IMR-90 (cell line): ENCODE measurements at regions not wholly inside any gene's neighbourhood (a gene's known extent, or its start where the extent isn't known, plus 50 kb on each side); places are given as distances from the start of the nearest gene placed in this dataset.

Experiments used
- ATAC-seq: fragments of 200-7000 bp; cut with Tn5 transposase; 2 replicates; pipeline ENCODE4 v1.9.1; 2020; ENCODE audit warnings: low read depth, mild to moderate bottlenecking, moderate library complexity
- BruUV-seq: library from RNA; stranded (reverse); fragments of 400-500 nt; replicated peaks from 2 replicates; lab custom pipeline; 2021; lab: Mats Ljungman, UMichigan
- CTCF ChIA-PET: fragments of 300-600 bp; formaldehyde crosslinking; extraction: SDS; loops from one replicate; lab custom pipeline; 2021; ENCODE audit warnings: antibody characterized with exemption; lab: Yijun Ruan, JAX
- POLR2A ChIA-PET: fragments of 300-600 bp; sonication (Branson Sonifier 250); formaldehyde crosslinking; loops from one replicate; lab custom pipeline; 2022; ENCODE audit warnings: antibody characterized with exemption; ENCODE audit not compliant: unreplicated experiment; lab: Charles Lee
- DNase-seq: peaks from one replicate; pipeline ENCODE4 v3.0.0; 2013
- H2AFZ ChIP-seq: replicated peaks from 2 replicates; pipeline ENCODE3; 2013; ENCODE audit warnings: low read length, mild to moderate bottlenecking; ENCODE audit not compliant: poor library complexity
- H2AK5ac ChIP-seq: 2 replicates; pipeline ENCODE4 v1.6.1; 2013; ENCODE audit warnings: low read depth, low read length, inconsistent platforms
- H2AK9ac ChIP-seq: replicated peaks from 2 replicates; pipeline ENCODE3; 2013; ENCODE audit warnings: mild to moderate bottlenecking, low read depth, low read length, moderate library complexity; ENCODE audit not compliant: poor library complexity
- H2BK120ac ChIP-seq: 2 replicates; pipeline ENCODE4 v1.6.1; 2013; ENCODE audit warnings: low read depth, low read length, inconsistent platforms
- H2BK15ac ChIP-seq: 3 replicates; pipeline ENCODE4 v1.6.1; 2013; ENCODE audit warnings: low read depth, low read length, inconsistent platforms
- H2BK20ac ChIP-seq: 2 replicates; pipeline ENCODE4 v1.6.1; 2013; ENCODE audit warnings: low read depth, mild to moderate bottlenecking, inconsistent platforms, low read length, moderate library complexity
- H2BK5ac ChIP-seq: 2 replicates; pipeline ENCODE4 v1.6.1; 2013; ENCODE audit warnings: mild to moderate bottlenecking, low read depth, low read length, inconsistent platforms; ENCODE audit not compliant: poor library complexity, severe bottlenecking
- H3K14ac ChIP-seq: replicated peaks from 2 replicates; pipeline ENCODE4 v1.6.1; 2013; ENCODE audit warnings: low read depth, low read length, inconsistent platforms
- H3K18ac ChIP-seq: 2 replicates; pipeline ENCODE4 v1.6.1; 2013; ENCODE audit warnings: low read depth, low read length, control low read depth
- H3K23ac ChIP-seq: 2 replicates; pipeline ENCODE4 v1.6.1; 2013; ENCODE audit warnings: low read depth, low read length, inconsistent platforms
- H3K27ac ChIP-seq: 2 replicates; pipeline ENCODE4 v1.5.1; 2013; ENCODE audit warnings: mild to moderate bottlenecking, control low read depth, low read length; ENCODE audit not compliant: insufficient read depth
- H3K27me3 ChIP-seq: 2 replicates; pipeline ENCODE4 v1.6.1; 2013; ENCODE audit warnings: low read length; ENCODE audit not compliant: control insufficient read depth, insufficient read depth
- H3K36me3 ChIP-seq: 2 replicates; pipeline ENCODE4 v1.6.1; 2013; ENCODE audit warnings: low read length, mixed read lengths; ENCODE audit not compliant: control insufficient read depth, insufficient read depth
- H3K4ac ChIP-seq: 2 replicates; pipeline ENCODE4 v1.6.1; 2013; ENCODE audit warnings: low read depth, low read length, inconsistent platforms
- H3K4me1 ChIP-seq: 2 replicates; pipeline ENCODE4 v1.6.1; 2013; ENCODE audit warnings: low read length, mixed read lengths; ENCODE audit not compliant: control insufficient read depth, insufficient read depth
- H3K4me2 ChIP-seq: 2 replicates; pipeline ENCODE4 v1.6.1; 2013; ENCODE audit warnings: low read depth, mild to moderate bottlenecking, control low read depth, low read length, moderate library complexity
- H3K4me3 ChIP-seq: 2 replicates; pipeline ENCODE4 v1.5.1; 2013; ENCODE audit warnings: low read depth, mild to moderate bottlenecking, control low read depth, low read length, moderate library complexity; ENCODE audit not compliant: insufficient read depth
- H3K56ac ChIP-seq: 2 replicates; pipeline ENCODE4 v1.6.1; 2013; ENCODE audit warnings: low read length, inconsistent platforms; ENCODE audit not compliant: insufficient read depth; ENCODE audit errors: extremely low read depth
- H3K79me1 ChIP-seq, 2 experiments: 2 replicates each; pipeline ENCODE4 v1.6.1; 2013; ENCODE audit warnings: low read length in 2 of 2, inconsistent platforms in 1 of 2, low read depth in 1 of 2
- H3K9ac ChIP-seq: 2 replicates; pipeline ENCODE4 v1.6.1; 2013; ENCODE audit warnings: low read depth, low read length, control low read depth
- H3K9me1 ChIP-seq: 2 replicates; pipeline ENCODE4 v1.6.1; 2013; ENCODE audit warnings: low read length, inconsistent platforms; ENCODE audit not compliant: insufficient read depth
- H3K9me3 ChIP-seq: 2 replicates; pipeline ENCODE4 v1.6.1; 2013; ENCODE audit warnings: low read length; ENCODE audit not compliant: control insufficient read depth, insufficient read depth
- H4K20me1 ChIP-seq: 2 replicates; pipeline ENCODE4 v1.6.1; 2013; ENCODE audit warnings: low read length, inconsistent platforms; ENCODE audit not compliant: insufficient read depth
- H4K5ac ChIP-seq: 2 replicates; pipeline ENCODE4 v1.6.1; 2013; ENCODE audit warnings: mild to moderate bottlenecking, low read depth, low read length, control low read depth
- H4K8ac ChIP-seq, 2 experiments: 2 replicates each; pipeline ENCODE4 v1.6.1; 2013; ENCODE audit warnings: low read depth in 2 of 2, low read length in 2 of 2, control low read depth in 1 of 2, inconsistent platforms in 1 of 2
- H4K91ac ChIP-seq: 2 replicates; pipeline ENCODE4 v1.6.1; 2013; ENCODE audit warnings: low read depth, low read length, inconsistent platforms; ENCODE audit not compliant: insufficient read depth
- BHLHE40 ChIP-seq: fragments of 150-350 bp; IDR thresholded peaks from 2 replicates; pipeline ENCODE4 v1.6.1; 2016; ENCODE audit warnings: mild to moderate bottlenecking, low read depth, low read length
- CEBPB ChIP-seq: IDR thresholded peaks from 2 replicates; pipeline ENCODE4 v1.6.1; 2012; ENCODE audit warnings: low read depth, low read length, improper control_type of control experiment
- CHD1 ChIP-seq: IDR thresholded peaks from 2 replicates; pipeline ENCODE4 v1.6.1; 2012; ENCODE audit warnings: low read depth, low read length, improper control_type of control experiment
- ELK1 ChIP-seq: fragments of 150-350 bp; IDR thresholded peaks from 2 replicates; pipeline ENCODE4 v1.6.1; 2016; ENCODE audit warnings: low read depth, mild to moderate bottlenecking, low read length, moderate library complexity, borderline replicate concordance
- FOS ChIP-seq: fragments of 150-350 bp; IDR thresholded peaks from 2 replicates; pipeline ENCODE4 v1.6.1; 2016; ENCODE audit warnings: low read depth, low read length
- MAFK ChIP-seq: IDR thresholded peaks from 2 replicates; pipeline ENCODE4 v1.6.1; 2012; ENCODE audit warnings: low read depth, low read length, improper control_type of control experiment
- MAZ ChIP-seq: IDR thresholded peaks from 2 replicates; pipeline ENCODE4 v1.6.1; 2012; ENCODE audit warnings: low read depth, mild to moderate bottlenecking, low read length, improper control_type of control experiment, moderate library complexity, borderline replicate concordance
- MXI1 ChIP-seq: IDR thresholded peaks from 2 replicates; pipeline ENCODE4 v1.6.1; 2012; ENCODE audit warnings: low read depth, mild to moderate bottlenecking, low read length, moderate library complexity, borderline replicate concordance
- NFE2L2 ChIP-seq: fragments of 150-350 bp; IDR thresholded peaks from 2 replicates; pipeline ENCODE4 v1.6.1; 2016; ENCODE audit warnings: low read depth, mild to moderate bottlenecking, low read length
- POLR2A ChIP-seq: IDR thresholded peaks from 2 replicates; pipeline ENCODE4 v1.6.1; 2012; ENCODE audit warnings: mild to moderate bottlenecking, low read depth, low read length
- RAD21 ChIP-seq: IDR thresholded peaks from 2 replicates; pipeline ENCODE4 v1.6.1; 2012; ENCODE audit warnings: low read length, improper control_type of control experiment
- RCOR1 ChIP-seq: IDR thresholded peaks from 2 replicates; pipeline ENCODE4 v1.6.1; 2012; ENCODE audit warnings: mild to moderate bottlenecking, low read length, improper control_type of control experiment; ENCODE audit not compliant: insufficient replicate concordance
- RFX5 ChIP-seq: IDR thresholded peaks from 2 replicates; pipeline ENCODE4 v1.8.0; 2012; ENCODE audit warnings: low read depth, mild to moderate bottlenecking, low read length, moderate library complexity
- SMC3 ChIP-seq: fragments of 150-350 bp; IDR thresholded peaks from 2 replicates; pipeline ENCODE4 v1.6.1; 2016; ENCODE audit warnings: low read depth, mild to moderate bottlenecking, antibody characterized with exemption, low read length, moderate library complexity
- WGBS, 2 experiments: methylation state at CpG; one replicate each; pipeline versions ENCODE4 v1.1.5 to v1.1.7; 2013; ENCODE audit warnings: missing lambda C conversion rate in 2 of 2; ENCODE audit not compliant: insufficient read length in 1 of 2; ENCODE audit errors: extremely low coverage in 2 of 2; 5-methylcytosine and 5-hydroxymethylcytosine counted together
- dilution Hi-C: fragments of 300-500 bp; cut with HindIII; formaldehyde crosslinking; loops from one replicate; pipeline ENCODE4 v1.14.3; 2018; ENCODE audit warnings: low sequenced_read_pairs; ENCODE audit not compliant: unreplicated experiment
- in situ Hi-C: fragments of 300-500 bp; cut with MboI; formaldehyde crosslinking; loops from 3 replicates; pipeline ENCODE4 v1.14.3; 2019; ENCODE audit warnings: low sequenced_read_pairs, inconsistent platforms, mixed read lengths
- intact Hi-C: fragments of 100-400 bp; cut with micrococcal nuclease; formaldehyde crosslinking; loops from 2 replicates; pipeline ENCODE4 v1.10.0; 2022
- TF ChIP-seq, protein P1 (sequence below): fragments of 150-350 bp; IDR thresholded peaks from 2 replicates; pipeline ENCODE4 v1.6.1; 2017; ENCODE audit warnings: mild to moderate bottlenecking, antibody characterized with exemption, low read length, low read depth
- TF ChIP-seq, protein P2 (sequence below): conservative IDR thresholded peaks from 2 replicates; pipeline ENCODE4 v1.5.1; 2012; ENCODE audit warnings: mild to moderate bottlenecking, low read depth, low read length, improper control_type of control experiment

GRCh38 chr3:193821151-193821668, 228.2 kb downstream of the OPA1 start:
- H3K79me1 ChIP-seq, result no peaks in the 10 kb centered on the region
- H2AK9ac ChIP-seq, result no peak overlapping the region
- peaks cover 29% of the 10 kb centered on the region for H3K27me3 ChIP-seq
- no TSS peak for BruUV-seq
- no peak overlapping the region for H3K9ac ChIP-seq
- H2BK5ac ChIP-seq, result no peak overlapping the region
- no peaks in the 10 kb centered on the region for H3K9me1 ChIP-seq
- no peak overlapping the region for H3K56ac ChIP-seq
- ChIA-PET CTCF (no interaction called here), POLR2A (no interaction called here)
- H3K18ac ChIP-seq, result no peak overlapping the region
- no peak overlapping the region for H3K27ac ChIP-seq
- H4K91ac ChIP-seq, result no peak overlapping the region
- no peak overlapping the region for H2BK15ac ChIP-seq
- H3K4ac ChIP-seq, result no peak overlapping the region
- H4K5ac ChIP-seq, result no peak overlapping the region
- no peaks in the 10 kb centered on the region for H4K20me1 ChIP-seq
- intact Hi-C loops, result no loop called here
- no peak for ATAC-seq
- H3K14ac ChIP-seq, result no peak overlapping the region
- H2BK120ac ChIP-seq, result no peak overlapping the region
- TF ChIP-seq, protein P1, sequence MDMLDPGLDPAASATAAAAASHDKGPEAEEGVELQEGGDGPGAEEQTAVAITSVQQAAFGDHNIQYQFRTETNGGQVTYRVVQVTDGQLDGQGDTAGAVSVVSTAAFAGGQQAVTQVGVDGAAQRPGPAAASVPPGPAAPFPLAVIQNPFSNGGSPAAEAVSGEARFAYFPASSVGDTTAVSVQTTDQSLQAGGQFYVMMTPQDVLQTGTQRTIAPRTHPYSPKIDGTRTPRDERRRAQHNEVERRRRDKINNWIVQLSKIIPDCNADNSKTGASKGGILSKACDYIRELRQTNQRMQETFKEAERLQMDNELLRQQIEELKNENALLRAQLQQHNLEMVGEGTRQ, result no peak
- TF ChIP-seq MAFK, result peak; percentile 45; the same call in 1 of the 2 replicates
- no peak for TF ChIP-seq SMC3
- TF ChIP-seq NFE2L2, result peak; percentile 77
- no peak for TF ChIP-seq RAD21
- TF ChIP-seq CHD1, result no peak
- no peak for TF ChIP-seq CEBPB
- TF ChIP-seq ELK1, result no peak
- no peak for TF ChIP-seq RCOR1
- no peak for TF ChIP-seq FOS
- TF ChIP-seq, protein P2, sequence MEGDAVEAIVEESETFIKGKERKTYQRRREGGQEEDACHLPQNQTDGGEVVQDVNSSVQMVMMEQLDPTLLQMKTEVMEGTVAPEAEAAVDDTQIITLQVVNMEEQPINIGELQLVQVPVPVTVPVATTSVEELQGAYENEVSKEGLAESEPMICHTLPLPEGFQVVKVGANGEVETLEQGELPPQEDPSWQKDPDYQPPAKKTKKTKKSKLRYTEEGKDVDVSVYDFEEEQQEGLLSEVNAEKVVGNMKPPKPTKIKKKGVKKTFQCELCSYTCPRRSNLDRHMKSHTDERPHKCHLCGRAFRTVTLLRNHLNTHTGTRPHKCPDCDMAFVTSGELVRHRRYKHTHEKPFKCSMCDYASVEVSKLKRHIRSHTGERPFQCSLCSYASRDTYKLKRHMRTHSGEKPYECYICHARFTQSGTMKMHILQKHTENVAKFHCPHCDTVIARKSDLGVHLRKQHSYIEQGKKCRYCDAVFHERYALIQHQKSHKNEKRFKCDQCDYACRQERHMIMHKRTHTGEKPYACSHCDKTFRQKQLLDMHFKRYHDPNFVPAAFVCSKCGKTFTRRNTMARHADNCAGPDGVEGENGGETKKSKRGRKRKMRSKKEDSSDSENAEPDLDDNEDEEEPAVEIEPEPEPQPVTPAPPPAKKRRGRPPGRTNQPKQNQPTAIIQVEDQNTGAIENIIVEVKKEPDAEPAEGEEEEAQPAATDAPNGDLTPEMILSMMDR, result no peak
- TF ChIP-seq RFX5, result no peak
- TF ChIP-seq BHLHE40, result no peak
- no peak for TF ChIP-seq MXI1
- TF ChIP-seq POLR2A, result no peak
- TF ChIP-seq MAZ, result no peak
- no peak overlapping the region for H3K23ac ChIP-seq
- H4K8ac ChIP-seq, result no peak overlapping the region
- H3K9me3 ChIP-seq, result no peaks in the 10 kb centered on the region
- no peak for DNase-seq
- H3K4me1 ChIP-seq, result no peaks in the 10 kb centered on the region
- H2BK20ac ChIP-seq, result no peak overlapping the region
- H3K36me3 ChIP-seq, result no peaks in the 10 kb centered on the region
- H3K4me2 ChIP-seq, result no peak overlapping the region
- dilution Hi-C loops, result no loop called here
- in situ Hi-C loops, result no loop called here
- no peak overlapping the region for H3K4me3 ChIP-seq
- WGBS, 2 experiments, result no CpG with 5 or more reads among the region's 2 CpGs
- no peak overlapping the region for H2AK5ac ChIP-seq
- H2AFZ ChIP-seq, result no peak overlapping the region
